Psoas muscle (tissue), 7 donors: ENCODE measurements at regions not wholly inside any gene's neighbourhood (a gene's known extent, or its start where the extent isn't known, plus 50 kb on each side); places are given as distances from the start of the nearest gene placed in this dataset.

ENCODE experiments used
- ATAC-seq, 4 donors: fragments of 200-7000 bp; cut with Tn5 transposase; one replicate each; pipeline ENCODE4 v1.9.1; 2020; ENCODE audit warnings: moderate library complexity in 3 of 4, mild to moderate bottlenecking in 2 of 4
- DNase-seq, 2 donors: peaks; one replicate each; pipeline ENCODE4 v3.0.0-alpha.2; 2020
- H3K27ac ChIP-seq: fragments of 200-600 bp; one replicate; pipeline ENCODE4 v1.8.0; 2022
- H3K27me3 ChIP-seq, 3 donors: fragments of 200-600 bp in 1 of 3; one replicate each; pipeline versions ENCODE4 v1.6.1 to v1.8.0; 2013 to 2022; ENCODE audit warnings: low read length in 2 of 3, mild to moderate bottlenecking in 2 of 3, moderate library complexity in 1 of 3; ENCODE audit not compliant: insufficient read depth in 3 of 3
- H3K36me3 ChIP-seq, 2 donors: fragments of 200-600 bp in 1 of 2; one replicate each; pipeline versions ENCODE4 v1.6.1 to v1.8.0; 2013 to 2022; ENCODE audit warnings: low read depth in 1 of 2, mild to moderate bottlenecking in 1 of 2, moderate library complexity in 1 of 2; ENCODE audit not compliant: insufficient read depth in 1 of 2
- H3K4me1 ChIP-seq: fragments of 200-600 bp; one replicate; pipeline ENCODE4 v1.8.0; 2022
- H3K4me3 ChIP-seq: fragments of 200-600 bp; one replicate; pipeline ENCODE4 v1.8.0; 2022; ENCODE audit warnings: mild to moderate bottlenecking
- H3K9me3 ChIP-seq: fragments of 200-600 bp; one replicate; pipeline ENCODE4 v1.8.0; 2022
- CTCF ChIP-seq: fragments of 200-600 bp; IDR thresholded peaks from one replicate; pipeline ENCODE4 v1.8.0; 2022; ENCODE audit warnings: antibody characterized with exemption
- WGBS, 3 donors: extraction: QIAGEN DNeasy Blood & Tissue Kit; methylation state at CpG; one replicate each; pipeline versions ENCODE4 v1.1.6 to v1.1.7; 2013; 5-methylcytosine and 5-hydroxymethylcytosine counted together
- intact Hi-C, 2 donors: fragments of 100-400 bp; cut with DNase I; formaldehyde crosslinking; loops; one replicate each; pipeline versions ENCODE4 v1.11.0 to v1.14.2; 2022
- donor health status: healthy with polysubstance abuse.
- donor health status: DM: no; HTN: no; CAD: no; lungs with moderate emphysema.
- donor health status: Bipolar disorder and iron deficiency.
- donor health status: healthy.
- donor health status: DM: yes; HTN: yes; CAD: no.
- donor health status: DM: no; HTN: no; CAD: no.
- donor health status: DM: yes; HTN: yes; CAD: no.

GRCh38 chr9:33687779-33688178 is 107.6 kb upstream of the PRSS3 start:
- Histone ChIP-seq H3K27ac (no peak overlapping the region), H3K36me3 (no peaks in the 10 kb centered on the region), H3K9me3 (no peaks in the 10 kb centered on the region), H3K27me3 (no peaks in the 10 kb centered on the region), H3K4me1 (no peaks in the 10 kb centered on the region), H3K4me3 (no peak overlapping the region)
- DNase-seq (no peak), ATAC-seq (no peak)
- intact Hi-C loops, result no loop called here
- TF ChIP-seq CTCF, result no peak
- WGBS, 3 donors, result 32 to 38% (median 32%) methylated on average over 2 of the region's 2 CpGs

GRCh38 chr9:33690143-33690933 is 105.0 kb upstream of the PRSS3 start:
- no peak for TF ChIP-seq CTCF
- no peaks in the 10 kb centered on the region for H3K36me3 ChIP-seq
- 53 to 57% (median 56%) methylated on average over 2 of the region's 2 CpGs for WGBS, 3 donors
- no peaks in the 10 kb centered on the region for H3K9me3 ChIP-seq
- intact Hi-C loops, result no loop called here
- no peaks in the 10 kb centered on the region for H3K27me3 ChIP-seq
- ATAC-seq, result no peak
- no peak for DNase-seq
- no peak overlapping the region for H3K27ac ChIP-seq
- no peak overlapping the region for H3K4me3 ChIP-seq
- no peaks in the 10 kb centered on the region for H3K4me1 ChIP-seq

GRCh38 chr9:33695299-33695698 is 100.1 kb upstream of the PRSS3 start:
- no peaks in the 10 kb centered on the region for H3K9me3 ChIP-seq
- no peaks in the 10 kb centered on the region for H3K27me3 ChIP-seq
- no peak for ATAC-seq
- no peak for DNase-seq
- 65 to 80% (median 78%) methylated on average over 2 of the region's 2 CpGs for WGBS, 3 donors
- intact Hi-C loops, result no loop called here
- peaks cover 15% of the 10 kb centered on the region for H3K4me1 ChIP-seq
- H3K27ac ChIP-seq, result no peak overlapping the region
- no peaks in the 10 kb centered on the region for H3K36me3 ChIP-seq
- H3K4me3 ChIP-seq, result no peak overlapping the region
- no peak for TF ChIP-seq CTCF

GRCh38 chr9:33695856-33696255 is 99.5 kb upstream of the PRSS3 start:
- no peak for ATAC-seq
- TF ChIP-seq CTCF, result no peak
- no peak for DNase-seq

GRCh38 chr9:33697171-33697570 is 98.2 kb upstream of the PRSS3 start:
- intact Hi-C loops, result no loop called here
- no peaks in the 10 kb centered on the region for H3K36me3 ChIP-seq
- no peak for DNase-seq
- TF ChIP-seq CTCF, result no peak
- H3K4me3 ChIP-seq, result no peak overlapping the region
- peaks cover 15% of the 10 kb centered on the region for H3K4me1 ChIP-seq
- no peaks in the 10 kb centered on the region for H3K27me3 ChIP-seq
- no peak overlapping the region for H3K27ac ChIP-seq
- no peak for ATAC-seq
- no peaks in the 10 kb centered on the region for H3K9me3 ChIP-seq

More at GRCh38 chr9:33695856-33696255, 99.5 kb upstream of the PRSS3 start:
- Histone ChIP-seq H3K4me3 (no peak overlapping the region), H3K27ac (no peak overlapping the region), H3K4me1 (peaks cover 15% of the 10 kb centered on the region), H3K36me3 (no peaks in the 10 kb centered on the region), H3K27me3 (no peaks in the 10 kb centered on the region), H3K9me3 (no peaks in the 10 kb centered on the region)
- intact Hi-C loops, result no loop called here
- WGBS, 3 donors, result 73 to 87% (median 79%) methylated on average over 3 of the region's 3 CpGs
